NCI-H146 (cell line): ENCODE measurements at regions not wholly inside any gene's neighbourhood (a gene's known extent, or its start where the extent isn't known, plus 50 kb on each side); places are given as distances from the start of the nearest gene placed in this dataset.

Experiments used
- DNase-seq: peaks from one replicate; lab custom pipeline; 2025; lab: John Stamatoyannopoulos, UW

- peak; percentile 86 for DNase-seq
Observed at GRCh38 chr21:39022863-39023693, 160.2 kb downstream of the PSMG1 start.

- no peak for DNase-seq
Observed at GRCh38 chr21:39022466-39022862, 160.8 kb downstream of the PSMG1 start.

GRCh38 chr21:39022035-39022434, 161.2 kb downstream of the PSMG1 start:
- no peak for DNase-seq

- DNase-seq, result no peak
Observed at GRCh38 chr21:39021478-39021832, 161.8 kb downstream of the PSMG1 start.

DNA sequence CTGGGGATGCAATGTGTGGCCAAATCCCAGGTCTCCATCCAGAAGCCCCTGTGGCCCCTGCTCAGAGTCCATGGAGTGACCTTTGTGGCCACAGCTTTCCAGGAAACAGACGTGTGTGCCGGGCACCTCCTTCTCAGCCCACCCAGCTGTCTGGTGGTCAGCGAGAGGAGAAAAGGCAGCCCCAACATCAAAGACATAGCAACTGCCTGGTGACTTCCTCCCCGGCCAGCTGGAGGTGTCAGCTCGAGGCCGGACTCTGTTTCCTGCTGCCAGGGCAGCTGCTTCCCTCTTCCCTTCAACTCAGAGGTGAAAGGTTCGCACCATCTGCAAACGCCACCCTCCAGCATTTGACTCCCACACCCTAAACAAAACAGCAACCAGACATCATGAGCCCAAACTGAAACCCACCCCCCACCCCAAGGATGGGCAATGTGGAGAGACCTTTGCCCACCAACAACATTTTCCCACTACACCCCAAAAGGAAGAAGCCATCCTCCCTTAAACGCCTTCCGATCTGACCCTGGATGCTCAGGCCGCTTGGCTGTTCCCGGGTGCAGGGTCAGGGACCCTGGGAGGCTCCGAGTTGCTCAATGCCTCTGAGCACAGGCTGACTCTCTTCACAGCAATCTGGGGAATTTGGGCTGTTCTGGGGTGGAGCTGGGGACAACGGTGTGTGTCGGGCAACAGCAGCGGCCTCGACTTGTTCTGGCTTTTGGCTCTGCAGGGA, 162.3 kb downstream of the PSMG1 start:
- no peak for DNase-seq

DNA sequence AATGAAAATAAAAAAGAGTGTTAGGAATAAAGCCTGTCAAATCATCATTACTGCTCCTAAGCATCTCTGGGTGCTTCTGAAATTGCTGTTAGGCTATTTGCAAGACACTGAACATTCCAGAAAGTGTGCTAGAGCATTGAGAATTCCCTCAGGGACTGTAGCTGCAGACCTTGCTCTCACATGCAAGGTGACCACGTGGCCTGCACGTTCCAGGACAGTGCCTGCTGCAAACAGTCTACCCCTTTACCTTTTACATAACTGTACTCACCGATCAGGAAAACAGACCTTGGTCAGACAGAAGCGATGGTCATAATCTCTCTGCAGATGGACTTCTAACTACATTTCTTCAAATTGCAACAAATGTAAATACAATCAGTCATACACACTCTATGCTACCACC, 164.5 kb downstream of the PSMG1 start:
- DNase-seq, result no peak

DNA sequence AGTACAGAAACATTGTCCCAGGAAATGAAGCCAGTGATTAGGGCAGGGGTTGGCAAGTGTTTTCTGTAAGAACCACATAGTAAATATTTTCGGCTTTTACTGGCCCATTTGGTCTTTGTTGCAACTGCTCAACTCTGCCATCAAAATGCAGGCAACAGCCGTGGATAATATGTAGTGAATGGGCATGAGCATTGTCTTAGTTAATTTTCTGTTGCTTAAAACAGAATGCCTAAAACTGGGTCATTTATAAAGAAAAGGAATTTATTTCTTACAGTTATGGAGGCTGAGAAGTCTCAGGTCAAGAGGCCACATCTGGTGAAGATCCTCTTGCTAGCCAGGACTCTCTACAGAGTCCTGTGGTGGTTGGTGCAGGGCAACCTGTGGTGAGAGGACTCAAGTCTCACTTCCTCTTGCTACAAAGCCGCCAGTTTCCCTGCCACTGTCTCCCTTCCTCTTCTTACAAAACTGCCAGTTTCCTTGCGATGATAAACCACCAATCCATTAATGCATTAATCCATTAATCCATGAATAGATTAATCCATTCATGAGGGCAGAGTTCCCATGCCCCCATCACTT, 166.4 kb downstream of the PSMG1 start:
- DNase-seq, result no peak

DNA sequence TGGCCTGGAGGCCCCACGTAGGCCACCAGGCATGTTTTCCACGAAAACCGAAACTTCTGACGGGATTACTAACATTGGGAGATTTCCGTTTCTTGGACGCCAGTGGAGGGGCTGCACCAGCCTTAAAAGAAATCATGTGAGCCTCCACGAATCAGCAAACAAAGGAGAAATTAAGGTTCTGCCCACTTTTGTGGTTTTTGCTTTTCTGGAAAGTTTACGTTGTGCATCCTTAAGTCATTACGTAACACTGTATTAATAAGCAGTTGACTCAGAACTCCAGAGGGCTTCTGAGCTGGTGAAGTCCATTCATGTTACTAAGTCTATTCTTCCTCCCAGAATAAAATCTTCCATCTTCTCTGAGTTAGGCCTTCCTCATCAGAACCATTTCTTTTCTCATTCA, 168.5 kb downstream of the PSMG1 start:
- DNase-seq, result no peak

DNA sequence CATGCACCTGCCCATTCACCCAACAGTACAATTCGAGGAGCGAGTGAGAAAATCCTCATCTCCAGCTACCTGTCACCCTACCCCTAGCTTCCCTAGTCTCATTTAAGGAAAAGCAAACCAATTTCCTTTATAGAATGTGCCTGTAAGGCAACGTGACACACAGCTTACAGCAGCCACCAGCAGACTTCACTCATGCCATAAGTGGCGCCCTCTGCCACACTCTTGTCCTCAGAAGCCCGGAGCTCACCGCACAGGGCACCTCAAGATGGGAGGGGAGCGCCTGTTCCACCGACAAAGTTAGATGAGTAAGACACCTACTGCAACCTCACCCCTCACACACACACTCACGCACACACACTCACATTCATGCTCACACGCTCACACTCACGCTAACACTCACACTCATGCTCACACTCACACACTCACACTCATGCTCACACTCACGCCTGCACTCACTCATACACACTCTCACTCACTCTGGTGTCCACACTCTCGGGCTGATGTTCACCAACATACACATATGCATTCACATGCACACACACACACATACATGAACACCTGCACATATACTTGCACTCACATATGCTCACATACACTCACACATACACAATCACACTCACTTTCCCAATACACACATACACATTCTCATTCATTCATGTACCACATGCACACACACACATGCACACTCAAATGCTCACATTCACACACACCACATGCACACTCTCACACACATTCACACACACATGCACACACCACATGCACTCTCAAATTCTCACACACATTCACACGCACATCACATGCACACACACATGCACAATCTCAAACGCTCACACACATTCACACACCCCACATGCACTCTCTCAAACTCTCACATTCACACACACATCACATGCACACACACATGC, 170.7 kb downstream of the PSMG1 start:
- no peak for DNase-seq

DNA sequence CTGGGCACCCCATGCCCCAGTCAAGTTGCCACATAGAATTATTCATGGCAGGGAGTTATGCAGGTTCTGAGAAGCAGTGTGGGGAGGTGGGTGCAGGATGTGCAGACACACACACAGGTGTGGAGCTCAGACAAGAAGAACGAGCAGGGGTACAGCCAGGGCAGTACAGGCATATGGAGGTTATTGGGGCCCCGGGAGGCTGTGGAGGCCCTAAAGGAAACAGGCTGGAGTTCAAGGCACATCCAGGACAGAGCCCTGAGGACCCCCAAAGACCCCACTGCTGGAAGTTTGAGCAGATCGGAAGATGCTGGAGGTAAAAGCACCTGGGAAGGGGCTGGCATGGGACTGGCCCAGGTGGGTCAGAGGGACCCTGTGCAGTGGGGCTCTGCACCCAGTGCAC, 171.3 kb downstream of the PSMG1 start:
- no peak for DNase-seq

DNA sequence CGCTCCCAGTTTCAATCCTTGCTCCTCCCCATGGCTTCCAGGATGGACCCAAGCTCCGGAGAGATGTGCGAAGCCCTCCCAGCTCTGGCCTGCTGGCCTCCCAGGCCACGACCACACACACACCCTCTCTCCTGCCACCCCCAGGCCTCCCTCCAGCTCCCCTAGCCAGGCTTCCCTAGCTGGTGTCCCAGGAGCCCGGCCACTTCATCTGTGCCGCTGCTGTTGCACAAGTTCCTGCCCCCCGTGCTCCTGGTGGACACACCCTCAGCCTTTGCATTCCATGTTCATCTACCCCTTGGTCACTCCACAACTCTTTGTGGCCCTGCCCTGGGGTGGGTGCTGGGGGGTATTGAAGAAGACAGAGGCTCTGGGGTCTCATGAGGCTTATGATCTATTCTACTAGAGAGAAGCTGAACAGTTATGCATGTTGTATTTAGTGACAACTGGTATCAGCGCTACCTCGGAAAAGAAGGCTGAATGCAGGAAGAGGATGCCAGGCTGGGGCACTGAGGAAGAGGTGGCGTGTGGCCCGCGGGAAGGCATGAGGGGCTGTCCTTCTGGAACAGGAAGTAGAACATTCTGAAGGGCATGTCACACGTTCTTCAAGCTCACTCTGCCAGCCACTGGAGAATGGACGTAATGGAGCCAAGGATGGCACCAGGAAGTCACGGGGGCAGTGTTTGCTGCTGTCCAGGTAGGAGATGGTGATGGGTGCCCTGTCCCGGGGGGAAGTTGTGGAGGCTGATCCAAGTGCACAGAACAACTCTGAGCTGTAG, 172.4 kb downstream of the PSMG1 start:
- no peak for DNase-seq

GRCh38 chr21:39009587-39010225, 173.5 kb downstream of the PSMG1 start:
- DNase-seq, result no peak

DNA sequence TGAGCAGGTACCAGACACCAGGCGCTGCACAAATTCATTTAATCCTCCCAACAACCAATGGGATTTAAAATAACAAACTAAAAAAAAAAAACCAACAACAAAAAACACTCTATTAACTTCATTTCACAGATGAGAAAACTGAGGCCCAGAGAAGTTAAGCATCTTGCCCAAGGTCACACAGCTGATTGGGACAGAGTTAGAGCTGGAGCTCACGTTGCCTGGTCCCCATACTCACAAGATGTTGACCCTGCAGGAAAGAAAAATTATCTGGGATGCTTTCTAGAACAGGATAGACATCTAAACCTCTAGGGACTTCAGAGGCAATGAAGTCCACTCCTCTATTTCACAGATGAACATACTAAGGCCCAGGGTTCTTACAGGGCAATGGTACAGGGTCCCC, 175.3 kb downstream of the PSMG1 start:
- no peak for DNase-seq

GRCh38 chr21:39007532-39007931, 175.7 kb downstream of the PSMG1 start:
- DNase-seq, result no peak

DNA sequence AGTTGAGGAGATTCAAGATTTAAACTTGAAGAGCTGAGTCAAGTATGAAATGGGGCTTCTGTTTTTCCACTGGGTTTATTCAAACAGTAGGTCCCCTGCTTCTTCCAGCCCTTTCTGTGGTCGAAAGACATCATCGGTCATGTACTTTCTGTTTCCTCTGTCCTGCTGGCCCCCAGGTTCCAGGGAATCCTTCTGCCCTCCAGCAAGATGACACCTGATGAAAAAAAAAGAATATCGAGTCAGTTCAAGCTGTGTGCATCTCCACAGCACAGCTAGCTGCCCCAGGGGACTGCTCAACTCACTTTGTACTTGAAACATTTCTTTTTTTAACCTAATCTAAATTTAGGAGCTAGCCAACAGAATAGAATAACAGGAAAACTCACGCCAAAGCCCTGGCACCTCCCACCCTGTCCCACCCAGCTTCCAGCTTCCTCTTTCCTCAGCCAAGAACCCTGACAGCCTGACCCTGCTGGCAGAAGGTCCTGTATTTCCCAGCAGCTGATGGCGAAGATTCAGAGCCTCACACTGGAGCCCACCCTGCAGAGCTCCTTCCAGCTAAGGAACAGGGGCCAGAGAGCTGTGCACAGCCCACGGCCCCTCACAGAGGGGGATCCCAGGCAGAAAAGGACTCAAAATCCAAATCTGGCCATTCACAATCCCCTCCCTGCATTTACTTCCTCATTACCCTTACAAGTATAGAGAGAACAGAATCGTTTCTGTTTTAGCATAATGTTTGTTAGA, 176.5 kb downstream of the PSMG1 start:
- no peak for DNase-seq

DNA sequence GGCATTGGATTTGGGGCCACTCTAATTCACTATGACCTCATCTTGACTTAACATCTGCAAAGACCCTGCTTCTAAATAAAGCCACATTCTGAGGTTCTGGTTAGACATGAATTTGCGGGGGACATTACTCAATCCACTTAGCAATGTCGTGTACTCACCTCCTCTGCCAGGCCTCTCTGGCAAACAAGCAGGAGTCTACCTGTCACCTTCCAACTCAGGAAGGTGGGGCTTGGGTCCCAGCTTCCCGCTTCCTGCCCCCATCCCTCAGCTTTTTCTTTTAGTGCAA, 177.8 kb downstream of the PSMG1 start:
- no peak for DNase-seq

GRCh38 chr21:39004634-39005501, 178.4 kb downstream of the PSMG1 start:
- peak; percentile 17 for DNase-seq

DNA sequence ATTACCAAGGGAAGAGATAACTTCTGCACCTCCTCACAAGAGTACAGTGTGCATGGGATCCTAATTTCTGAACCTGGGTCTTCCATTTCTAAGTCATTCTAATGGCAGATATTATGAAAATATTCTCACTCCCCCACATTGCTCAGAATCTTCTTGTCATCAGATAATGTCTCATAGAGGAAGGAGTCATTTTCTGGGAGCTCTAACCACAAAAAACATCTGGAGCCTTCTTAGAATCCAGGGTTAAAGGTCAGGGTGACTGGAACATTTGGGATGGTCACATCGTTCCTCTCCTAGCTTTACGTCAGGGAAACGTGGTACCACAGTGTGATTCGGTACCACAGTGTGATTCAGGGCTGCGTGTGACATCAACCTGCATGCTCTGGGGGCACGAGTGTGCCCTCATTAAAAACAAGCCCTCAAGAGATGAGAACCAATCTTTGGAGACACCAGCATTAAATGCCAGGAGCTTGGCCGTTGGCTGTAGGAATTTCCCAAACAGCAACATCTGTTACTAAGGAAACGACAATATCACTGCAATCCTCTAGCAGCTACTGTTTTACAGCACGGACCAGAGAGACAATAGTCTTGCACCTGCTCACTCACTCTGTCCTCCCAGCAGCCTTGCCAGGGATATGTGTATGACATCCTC, 179.1 kb downstream of the PSMG1 start:
- DNase-seq, result peak; percentile 36

DNA sequence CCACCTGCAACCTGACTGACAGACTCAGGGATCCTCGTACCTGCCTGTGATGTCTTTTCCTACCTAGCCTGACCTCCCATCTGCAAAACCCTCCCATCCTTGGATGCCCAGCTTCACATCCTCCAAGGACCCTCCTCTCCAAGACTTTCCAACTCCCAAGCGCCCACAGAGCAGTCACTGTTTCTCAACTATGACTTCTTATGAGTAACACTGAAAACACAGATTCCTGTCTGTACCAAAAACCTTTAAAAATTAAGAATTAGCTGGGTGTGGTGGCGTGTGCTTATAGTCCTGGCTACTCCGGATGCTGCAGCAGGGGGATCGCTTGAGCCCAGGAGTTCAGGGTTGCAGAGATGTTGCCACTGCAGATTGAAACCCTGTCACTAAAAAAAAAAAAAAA, 181.9 kb downstream of the PSMG1 start:
- DNase-seq, result no peak
